ENCODE measurements at regions not wholly inside any gene's neighbourhood (a gene's known extent, or its start where the extent isn't known, plus 50 kb on each side); places are given as distances from the start of the nearest gene placed in this dataset.
"Not testable (repeated sequence)": the region's sequence is repeated elsewhere in the genome, so short reads cannot be mapped to it uniquely, and the experiment has no call there.

DNA sequence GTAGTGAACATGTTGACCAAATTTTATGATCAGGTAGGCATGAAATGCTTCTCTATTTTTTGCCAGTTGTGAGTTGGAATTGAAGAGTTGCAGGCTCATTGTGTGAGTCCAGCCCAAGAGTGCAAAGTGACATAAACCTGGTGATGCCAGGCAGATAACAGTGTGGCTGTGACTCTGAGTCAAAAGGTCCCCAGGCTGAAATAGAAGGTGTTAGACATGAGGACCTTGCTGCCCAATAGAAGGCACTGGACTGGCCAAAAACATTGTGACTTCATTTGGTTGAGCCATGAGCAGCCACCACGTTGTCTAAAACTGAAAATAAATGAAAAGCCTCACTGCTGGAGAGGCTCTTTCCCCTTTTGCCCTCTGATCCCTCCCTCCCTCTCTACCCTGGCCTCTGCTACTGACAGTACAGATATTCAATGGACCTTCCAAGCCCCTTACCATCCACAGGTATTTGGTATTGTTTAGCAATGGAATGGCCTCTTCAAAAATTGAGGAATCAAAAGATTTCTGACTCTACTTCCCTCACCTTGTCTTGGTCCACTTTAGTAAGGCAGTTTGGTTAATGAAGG, 67.8 kb upstream of the ABCD3 start:
- Mint-ChIP-seq H3K27ac (ENCODE audit: unreplicated experiment) (no peak overlapping the region), H3K4me1 (peaks cover 4% of the 10 kb centered on the region), H3K9me3 (no peaks in the 10 kb centered on the region), H3K36me3 (ENCODE audit: low read depth) (no peaks in the 10 kb centered on the region), H3K4me3 (no peak overlapping the region), H3K27me3 (ENCODE audit: low read depth) (no peaks in the 10 kb centered on the region)
- no peak for DNase-seq (ENCODE audit: low read depth, low spot score)
- TF ChIP-seq, protein P1, sequence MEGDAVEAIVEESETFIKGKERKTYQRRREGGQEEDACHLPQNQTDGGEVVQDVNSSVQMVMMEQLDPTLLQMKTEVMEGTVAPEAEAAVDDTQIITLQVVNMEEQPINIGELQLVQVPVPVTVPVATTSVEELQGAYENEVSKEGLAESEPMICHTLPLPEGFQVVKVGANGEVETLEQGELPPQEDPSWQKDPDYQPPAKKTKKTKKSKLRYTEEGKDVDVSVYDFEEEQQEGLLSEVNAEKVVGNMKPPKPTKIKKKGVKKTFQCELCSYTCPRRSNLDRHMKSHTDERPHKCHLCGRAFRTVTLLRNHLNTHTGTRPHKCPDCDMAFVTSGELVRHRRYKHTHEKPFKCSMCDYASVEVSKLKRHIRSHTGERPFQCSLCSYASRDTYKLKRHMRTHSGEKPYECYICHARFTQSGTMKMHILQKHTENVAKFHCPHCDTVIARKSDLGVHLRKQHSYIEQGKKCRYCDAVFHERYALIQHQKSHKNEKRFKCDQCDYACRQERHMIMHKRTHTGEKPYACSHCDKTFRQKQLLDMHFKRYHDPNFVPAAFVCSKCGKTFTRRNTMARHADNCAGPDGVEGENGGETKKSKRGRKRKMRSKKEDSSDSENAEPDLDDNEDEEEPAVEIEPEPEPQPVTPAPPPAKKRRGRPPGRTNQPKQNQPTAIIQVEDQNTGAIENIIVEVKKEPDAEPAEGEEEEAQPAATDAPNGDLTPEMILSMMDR (conservative IDR thresholded peaks at IDR 0.05): no peak

DNA sequence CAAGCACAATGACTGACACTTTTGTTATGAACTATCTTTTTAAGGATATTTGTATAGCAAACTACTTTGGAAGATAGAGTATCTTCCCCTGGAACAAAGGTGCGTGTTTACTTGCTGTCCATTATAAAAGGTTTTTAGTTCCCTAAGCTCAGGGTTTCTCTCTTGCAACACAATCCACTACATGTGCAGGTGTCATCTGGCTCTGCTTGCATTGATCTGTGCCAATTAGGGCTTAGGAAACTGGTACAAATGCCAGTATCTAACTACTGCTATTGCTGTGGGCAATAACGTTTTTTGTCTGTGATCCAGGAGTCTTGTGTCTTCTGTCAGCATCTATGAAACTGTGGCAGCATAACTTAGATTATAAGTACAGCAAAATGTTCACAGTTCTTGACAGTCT, 68.3 kb upstream of the ABCD3 start:
- DNase-seq (ENCODE audit: low read depth, low spot score): no peak
- no peak overlapping the region for H3K27ac Mint-ChIP-seq (ENCODE audit: unreplicated experiment)
- TF ChIP-seq, protein P1 (conservative IDR thresholded peaks at IDR 0.05): no peak
- no peaks in the 10 kb centered on the region for H3K36me3 Mint-ChIP-seq (ENCODE audit: low read depth)
- H3K27me3 Mint-ChIP-seq (ENCODE audit: low read depth): peaks cover 2% of the 10 kb centered on the region
- peaks cover 4% of the 10 kb centered on the region for H3K4me1 Mint-ChIP-seq
- no peaks in the 10 kb centered on the region for H3K9me3 Mint-ChIP-seq
- H3K4me3 Mint-ChIP-seq: no peak overlapping the region

DNA sequence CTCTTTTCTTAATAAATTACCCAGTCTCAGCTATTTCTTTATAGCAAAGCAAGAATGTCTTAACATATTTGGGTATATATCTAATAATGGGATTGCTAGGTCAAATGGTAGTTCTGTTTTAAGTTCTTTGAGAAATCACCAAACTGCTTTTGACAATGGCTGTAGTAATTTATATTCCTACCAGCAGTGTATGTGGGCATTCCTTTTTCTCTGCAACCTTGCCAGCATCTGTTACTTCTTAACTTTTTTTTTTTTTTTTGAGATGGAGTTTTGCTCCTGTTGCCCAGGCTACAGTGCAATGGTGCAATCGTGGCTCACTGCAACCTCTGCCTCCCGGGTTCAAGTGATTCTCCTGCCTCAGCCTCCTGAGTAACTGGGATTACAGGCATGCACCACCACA, 69.8 kb upstream of the ABCD3 start:
- not testable (repeated sequence) for DNase-seq (ENCODE audit: low read depth, low spot score); H3K9me3 Mint-ChIP-seq; H3K27me3 Mint-ChIP-seq (ENCODE audit: low read depth); H3K4me1 Mint-ChIP-seq; H3K36me3 Mint-ChIP-seq (ENCODE audit: low read depth); H3K27ac Mint-ChIP-seq (ENCODE audit: unreplicated experiment); H3K4me3 Mint-ChIP-seq

DNA sequence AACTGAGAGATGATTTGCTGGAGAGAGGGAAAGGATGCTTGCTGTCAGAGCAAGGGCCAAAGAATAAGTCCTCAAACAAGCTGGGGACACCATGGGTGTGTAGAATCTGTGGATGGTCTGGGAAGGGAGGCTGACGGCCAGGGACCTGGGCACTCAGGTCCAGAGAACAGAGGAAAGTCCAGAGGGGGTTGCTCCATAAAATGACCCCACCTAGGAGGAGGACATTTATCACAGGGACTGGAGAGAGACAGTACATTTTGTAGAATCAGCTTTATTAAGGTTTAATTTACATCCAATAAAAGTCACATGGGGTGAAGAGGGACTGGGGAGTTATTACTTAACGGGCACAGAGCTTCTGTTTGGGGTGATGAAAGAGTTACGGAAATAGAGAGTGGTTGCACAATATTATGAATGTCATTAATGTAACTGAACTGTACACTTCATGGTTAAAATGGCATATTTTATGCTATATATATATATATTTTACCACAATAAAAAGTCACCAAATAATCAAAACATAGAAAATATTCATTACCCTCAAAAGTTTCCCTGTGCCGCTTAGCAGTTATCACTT, 73.0 kb upstream of the ABCD3 start:
- Mint-ChIP-seq H3K9me3 (no peaks in the 10 kb centered on the region), H3K36me3 (ENCODE audit: low read depth) (no peaks in the 10 kb centered on the region), H3K27me3 (ENCODE audit: low read depth) (peaks cover 12% of the 10 kb centered on the region), H3K4me1 (peaks cover 4% of the 10 kb centered on the region), H3K4me3 (no peak overlapping the region), H3K27ac (ENCODE audit: unreplicated experiment) (no peak overlapping the region)
- TF ChIP-seq, protein P1 (conservative IDR thresholded peaks at IDR 0.05): no peak
- DNase-seq (ENCODE audit: low read depth, low spot score): no peak

DNA sequence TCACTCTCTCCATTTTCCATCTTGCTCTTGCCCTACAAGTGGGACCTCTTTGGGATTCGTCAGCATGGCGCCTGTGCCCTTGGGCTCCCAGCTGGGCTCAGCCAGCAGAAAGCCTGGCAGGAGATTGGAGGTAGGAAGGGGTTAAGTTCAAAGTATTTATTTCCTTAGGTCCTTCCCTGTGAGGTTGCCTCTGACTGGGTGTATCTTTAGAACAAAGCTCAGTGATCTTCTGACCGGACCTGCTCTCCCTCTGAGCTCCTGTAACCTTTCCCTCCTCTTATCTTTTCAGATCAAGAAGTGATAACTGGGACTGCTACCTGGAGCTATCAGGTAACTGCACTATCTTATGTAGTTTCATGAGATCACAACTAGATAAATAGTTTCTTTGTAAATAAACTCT, 75.8 kb upstream of the ABCD3 start:
- TF ChIP-seq, protein P1 (conservative IDR thresholded peaks at IDR 0.05): no peak
- H3K4me3 Mint-ChIP-seq: no peak overlapping the region
- H3K36me3 Mint-ChIP-seq (ENCODE audit: low read depth): no peaks in the 10 kb centered on the region
- no peaks in the 10 kb centered on the region for H3K9me3 Mint-ChIP-seq
- no peak for DNase-seq (ENCODE audit: low read depth, low spot score)
- H3K27ac Mint-ChIP-seq (ENCODE audit: unreplicated experiment): no peak overlapping the region
- H3K27me3 Mint-ChIP-seq (ENCODE audit: low read depth): peaks cover 21% of the 10 kb centered on the region
- no peaks in the 10 kb centered on the region for H3K4me1 Mint-ChIP-seq

DNA sequence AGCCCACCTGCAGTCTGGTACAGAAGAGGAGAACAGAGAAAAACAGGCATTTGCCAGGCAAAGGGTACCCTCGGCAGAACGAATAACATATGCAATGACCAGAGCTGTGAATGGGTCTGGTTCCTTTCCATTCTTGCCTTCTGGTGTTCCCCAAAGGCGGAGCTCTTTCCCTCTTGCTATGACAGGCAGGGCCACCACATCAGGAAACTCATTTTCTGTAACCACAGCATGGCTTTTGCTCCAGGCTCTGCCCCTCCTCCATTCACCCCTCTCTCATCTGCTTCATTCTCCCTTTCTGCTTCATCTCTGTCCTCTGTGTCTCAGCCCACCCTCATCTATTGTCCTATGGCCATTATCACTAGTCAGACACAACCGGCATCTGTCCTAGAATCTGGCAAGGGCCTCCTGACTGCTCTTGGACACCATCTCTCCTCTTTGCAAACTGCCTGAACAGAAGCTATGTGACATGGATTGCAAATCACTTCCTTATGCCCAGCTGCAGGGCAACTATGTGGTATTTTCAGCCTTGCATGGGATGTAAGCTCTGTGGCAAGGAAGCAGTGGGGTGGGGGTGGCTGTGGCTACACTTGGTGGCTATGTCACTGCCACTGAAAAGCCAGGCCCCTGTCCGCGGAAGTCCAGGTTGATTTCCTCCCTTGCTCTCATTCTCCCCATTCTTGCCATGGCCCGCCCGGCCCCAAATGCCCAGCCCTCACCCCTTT, 78.8 kb upstream of the ABCD3 start:
- H3K4me1 Mint-ChIP-seq: no peaks in the 10 kb centered on the region
- TF ChIP-seq, protein P1 (conservative IDR thresholded peaks at IDR 0.05): no peak
- H3K4me3 Mint-ChIP-seq: no peak overlapping the region

More for the DNA sequence above, 78.8 kb upstream of the ABCD3 start:
- DNase-seq (ENCODE audit: low read depth, low spot score): no peak
- Mint-ChIP-seq H3K9me3 (no peaks in the 10 kb centered on the region), H3K36me3 (ENCODE audit: low read depth) (no peaks in the 10 kb centered on the region), H3K27ac (ENCODE audit: unreplicated experiment) (no peak overlapping the region), H3K27me3 (ENCODE audit: low read depth) (peaks cover 19% of the 10 kb centered on the region)
